Transverse colon (tissue), 4 donors: ENCODE measurements at regions not wholly inside any gene's neighbourhood (a gene's known extent, or its start where the extent isn't known, plus 50 kb on each side); places are given as distances from the start of the nearest gene placed in this dataset.
"Not testable (repeated sequence)": the region's sequence is repeated elsewhere in the genome, so short reads cannot be mapped to it uniquely, and the experiment has no call there.

Experiments used
- DNase-seq: peaks from one replicate; pipeline ENCODE4 v3.0.0-alpha.2; 2019
- H3K27ac ChIP-seq, 4 donors: fragments of 200-600 bp; sonication (generic); 2 replicates each; pipeline ENCODE4 v1.5.1; 2016 to 2018; ENCODE audit warnings: inconsistent platforms in 4 of 4
- H3K27me3 ChIP-seq: fragments of 200-600 bp; sonication (generic); 2 replicates; pipeline ENCODE4 v1.5.1; 2017; ENCODE audit warnings: inconsistent platforms
- H3K36me3 ChIP-seq, 4 donors: fragments of 200-600 bp; sonication (generic); 2 replicates each; pipeline ENCODE4 v1.5.1; 2017 to 2019; ENCODE audit warnings: inconsistent platforms in 4 of 4
- H3K4me1 ChIP-seq, 4 donors: fragments of 200-600 bp; sonication (generic); 2 replicates each; pipeline ENCODE4 v1.5.1; 2017 to 2020; ENCODE audit warnings: inconsistent platforms in 4 of 4
- H3K4me3 ChIP-seq, 4 donors: fragments of 200-600 bp; sonication (generic); 1 replicate in 1 of 4; 2 replicates in 3 of 4; pipeline versions ENCODE4 v1.5.1 to v1.6.1; 2017 to 2019; ENCODE audit warnings: inconsistent platforms in 4 of 4
- H3K9me3 ChIP-seq, 2 donors: fragments of 200-600 bp; sonication (generic); 2 replicates each; pipeline ENCODE4 v1.5.1; 2017 to 2019; ENCODE audit warnings: inconsistent platforms in 2 of 2
- EP300 ChIP-seq: sonication (generic); formaldehyde crosslinking; IDR thresholded peaks from one replicate; pipeline ENCODE4 v1.6.1; 2017; ENCODE audit warnings: antibody characterized with exemption, low read depth
- POLR2A ChIP-seq: fragments of 450-650 bp; IDR thresholded peaks from one replicate; pipeline ENCODE4 v1.6.1; 2016; ENCODE audit warnings: antibody characterized with exemption, mild to moderate bottlenecking, moderate library complexity
- POLR2AphosphoS5 ChIP-seq, 3 donors: sonication (generic); formaldehyde crosslinking; IDR thresholded peaks; one replicate each; pipeline ENCODE4 v1.6.1; 2016; ENCODE audit warnings: antibody characterized with exemption in 3 of 3
- WGBS, 2 donors: methylation state at CpG; one replicate each; pipeline ENCODE4 v1.1.5; 2018; ENCODE audit warnings: low coverage in 1 of 2; 5-methylcytosine and 5-hydroxymethylcytosine counted together
- in situ Hi-C, 4 donors: fragments of 200-750 bp; cut with MboI; loops; one replicate each; pipeline versions ENCODE4 v1.15.0 to v1.15.1; 2017; ENCODE audit warnings: low sequenced_read_pairs in 3 of 4, low pct_ligation_motif_present in 1 of 4, low pct_unique_long_range_greater_than_20kb in 1 of 4
- intact Hi-C: fragments of 100-400 bp; cut with DNase I; formaldehyde crosslinking; loops from one replicate; pipeline ENCODE4 v1.15.1; 2023; ENCODE audit warnings: low total_unique reads
- TF ChIP-seq, protein P1 (sequence below), 5 experiments: fragments of 200-600 bp in 3 of 5; fragments of 450-650 bp in 2 of 5; sonication (generic) in 3 of 5; IDR thresholded peaks; 1 replicate in 2 of 5; 2 replicates in 3 of 5; pipeline ENCODE4 v1.5.1; 2016 to 2017; ENCODE audit warnings: antibody characterized with exemption in 5 of 5, inconsistent platforms in 3 of 5, mild to moderate bottlenecking in 2 of 5, moderate library complexity in 1 of 5

DNA sequence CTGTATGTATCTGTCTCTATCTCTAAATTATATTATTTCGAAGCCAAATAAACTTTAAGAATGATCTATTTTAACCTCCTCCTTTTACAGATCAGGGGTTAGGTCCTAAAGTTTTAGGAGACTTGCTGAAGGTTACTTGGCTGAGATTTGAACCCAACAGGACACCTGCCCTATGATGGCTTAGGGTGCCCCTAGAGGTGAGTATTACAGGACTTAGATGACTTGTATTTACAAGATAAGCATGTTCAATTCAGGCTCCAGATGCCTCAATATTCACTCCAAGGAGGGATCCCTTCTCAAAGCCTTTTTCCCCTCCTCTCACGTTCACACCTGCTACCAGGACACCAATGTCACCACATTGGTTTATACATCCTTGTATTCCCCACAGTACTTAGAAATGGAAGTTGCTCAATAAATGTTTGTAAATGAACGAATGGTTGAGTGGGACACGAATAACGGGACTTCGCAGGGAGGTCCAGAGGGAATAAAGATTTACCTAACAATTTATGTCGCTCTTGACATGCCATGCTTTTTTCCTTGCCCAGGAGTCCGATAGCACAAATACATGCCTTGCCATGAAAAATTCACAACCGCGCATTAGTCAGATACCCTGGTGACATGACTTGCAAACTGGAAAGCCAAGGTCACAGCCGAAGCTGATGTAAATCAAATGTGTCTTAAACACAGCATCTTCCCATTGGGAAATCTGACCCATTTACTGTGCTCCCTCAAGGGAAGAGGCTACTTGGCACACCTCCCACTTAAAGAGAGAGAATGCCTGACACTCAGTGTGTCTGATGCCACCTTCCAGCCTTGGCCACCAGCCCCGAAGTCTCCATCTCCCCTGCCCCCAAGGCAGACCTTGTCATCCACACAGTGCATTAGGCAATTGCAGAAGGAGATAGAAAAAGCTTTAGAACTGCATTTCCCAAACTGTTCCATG is 872.2 kb upstream of the AUTS2 start:
- in situ Hi-C loops: no loop called here
- Histone ChIP-seq H3K4me3 (no peak overlapping the region), H3K36me3 (no peaks in the 10 kb centered on the region), H3K4me1 (no peaks in the 10 kb centered on the region), H3K27ac (no peak overlapping the region), H3K9me3 (no peaks in the 10 kb centered on the region), H3K27me3 (no peaks in the 10 kb centered on the region)
- no peak for DNase-seq
- 80 to 91% methylated on average over 1 to 12 of the region's 12 CpGs for WGBS, 2 donors
- intact Hi-C loops: no loop called here
- TF ChIP-seq POLR2AphosphoS5 (IDR thresholded peaks at IDR 0.05): no peak
- TF ChIP-seq POLR2A: no peak
- no peak for TF ChIP-seq EP300
- TF ChIP-seq, protein P1, sequence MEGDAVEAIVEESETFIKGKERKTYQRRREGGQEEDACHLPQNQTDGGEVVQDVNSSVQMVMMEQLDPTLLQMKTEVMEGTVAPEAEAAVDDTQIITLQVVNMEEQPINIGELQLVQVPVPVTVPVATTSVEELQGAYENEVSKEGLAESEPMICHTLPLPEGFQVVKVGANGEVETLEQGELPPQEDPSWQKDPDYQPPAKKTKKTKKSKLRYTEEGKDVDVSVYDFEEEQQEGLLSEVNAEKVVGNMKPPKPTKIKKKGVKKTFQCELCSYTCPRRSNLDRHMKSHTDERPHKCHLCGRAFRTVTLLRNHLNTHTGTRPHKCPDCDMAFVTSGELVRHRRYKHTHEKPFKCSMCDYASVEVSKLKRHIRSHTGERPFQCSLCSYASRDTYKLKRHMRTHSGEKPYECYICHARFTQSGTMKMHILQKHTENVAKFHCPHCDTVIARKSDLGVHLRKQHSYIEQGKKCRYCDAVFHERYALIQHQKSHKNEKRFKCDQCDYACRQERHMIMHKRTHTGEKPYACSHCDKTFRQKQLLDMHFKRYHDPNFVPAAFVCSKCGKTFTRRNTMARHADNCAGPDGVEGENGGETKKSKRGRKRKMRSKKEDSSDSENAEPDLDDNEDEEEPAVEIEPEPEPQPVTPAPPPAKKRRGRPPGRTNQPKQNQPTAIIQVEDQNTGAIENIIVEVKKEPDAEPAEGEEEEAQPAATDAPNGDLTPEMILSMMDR (IDR thresholded peaks at IDR 0.05): no peak

DNA sequence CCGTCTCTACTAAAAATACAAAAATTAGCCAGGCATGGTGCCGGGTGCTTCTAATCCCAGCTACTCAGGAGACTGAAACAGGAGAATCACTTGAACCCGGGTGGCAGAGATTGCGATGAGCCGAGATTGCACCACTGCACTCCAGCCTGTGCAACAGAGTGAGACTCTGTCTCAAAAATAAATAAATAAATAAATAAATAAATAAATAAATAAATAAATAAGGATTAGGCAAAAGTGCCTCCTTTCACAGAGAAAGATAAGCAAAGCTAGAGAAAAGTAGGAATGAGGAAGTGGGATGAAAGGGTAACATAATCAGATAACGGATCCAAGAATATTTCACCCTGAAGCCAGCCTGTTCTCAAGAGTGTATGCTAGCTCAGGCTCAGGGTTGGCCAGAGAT is 869.6 kb upstream of the AUTS2 start:
- H3K4me3 ChIP-seq, H3K27me3 ChIP-seq, H3K36me3 ChIP-seq, H3K9me3 ChIP-seq, DNase-seq, H3K4me1 ChIP-seq, in situ Hi-C loops, H3K27ac ChIP-seq, intact Hi-C loops: not testable (repeated sequence)
- 77 to 90% methylated on average over 4 to 6 of the region's 6 CpGs for WGBS, 2 donors

DNA sequence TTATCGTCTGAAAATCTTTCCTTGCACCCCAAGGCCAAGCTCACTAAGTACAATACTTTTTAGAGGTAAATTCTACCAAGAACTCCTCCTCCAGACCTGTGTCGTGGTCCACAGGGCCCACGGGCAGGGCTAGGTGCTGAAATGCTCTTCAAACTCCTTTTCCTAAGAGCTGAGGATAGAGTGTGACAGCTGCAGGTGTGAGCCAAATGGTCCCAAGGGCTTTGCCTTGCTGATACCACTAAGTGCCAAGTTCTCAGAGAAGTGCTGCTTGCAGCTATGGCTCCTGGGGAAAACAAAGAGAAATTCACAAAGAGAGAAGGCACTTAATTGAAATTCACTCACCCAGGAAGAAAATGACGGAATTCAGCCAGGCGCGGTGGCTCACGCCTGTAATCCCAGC is 868.9 kb upstream of the AUTS2 start:
- WGBS, 2 donors: 80 to 100% methylated on average over 1 to 7 of the region's 7 CpGs

DNA sequence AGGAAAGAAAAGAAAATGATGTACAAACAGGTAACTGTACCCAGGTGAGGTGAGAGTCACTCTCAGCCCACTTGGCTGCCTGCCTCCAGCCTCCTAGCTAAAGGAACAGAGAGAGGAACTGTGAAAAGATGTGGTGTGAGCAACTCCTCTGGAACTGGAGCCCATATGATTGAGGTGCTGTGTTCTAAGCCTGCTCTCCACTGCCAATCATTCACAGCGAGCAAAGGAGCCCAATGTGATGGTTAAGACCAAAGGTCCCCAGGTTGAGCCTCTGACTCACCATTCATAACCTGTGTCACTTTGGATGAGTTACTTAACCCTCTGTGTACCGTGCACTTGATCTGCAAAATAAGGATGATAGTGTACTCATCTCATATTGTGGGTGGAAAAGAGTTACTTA is 868.1 kb upstream of the AUTS2 start:
- TF ChIP-seq POLR2A: no peak
- no peak for TF ChIP-seq POLR2AphosphoS5 (IDR thresholded peaks at IDR 0.05)
- TF ChIP-seq, protein P1 (IDR thresholded peaks at IDR 0.05): no peak
- TF ChIP-seq EP300: no peak

More for the DNA sequence above, 868.9 kb upstream of the AUTS2 start:
- in situ Hi-C loops: no loop called here
- H3K4me3 ChIP-seq: no peak overlapping the region
- no peak for DNase-seq
- H3K9me3 ChIP-seq: no peaks in the 10 kb centered on the region
- TF ChIP-seq POLR2AphosphoS5 (IDR thresholded peaks at IDR 0.05): no peak
- no peaks in the 10 kb centered on the region for H3K36me3 ChIP-seq
- H3K27me3 ChIP-seq: no peaks in the 10 kb centered on the region
- no peaks in the 10 kb centered on the region for H3K4me1 ChIP-seq
- intact Hi-C loops: no loop called here
- no peak overlapping the region for H3K27ac ChIP-seq

DNA sequence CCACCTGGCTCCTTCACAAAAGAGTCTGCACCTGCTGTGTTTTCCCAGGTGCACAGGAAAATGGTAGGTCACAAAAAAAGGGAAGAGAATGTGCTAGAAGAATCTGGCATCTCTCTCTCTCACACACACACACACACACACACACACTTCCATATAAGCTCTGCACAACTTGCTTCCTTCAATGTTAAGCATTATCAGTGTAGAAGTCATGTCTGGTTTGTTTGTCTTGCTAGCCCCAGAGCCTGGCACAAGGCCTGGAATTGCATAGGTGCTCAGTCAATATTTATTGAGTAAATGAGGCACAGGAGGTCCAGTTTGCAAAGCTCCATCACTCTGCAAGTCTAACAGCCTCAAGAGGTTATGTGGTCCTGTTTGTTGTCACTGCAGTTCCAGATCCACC is 867.3 kb upstream of the AUTS2 start:
- in situ Hi-C loops: no loop called here
- Histone ChIP-seq H3K4me1 (no peaks in the 10 kb centered on the region), H3K9me3 (no peaks in the 10 kb centered on the region), H3K27me3 (no peaks in the 10 kb centered on the region), H3K4me3 (no peak overlapping the region), H3K36me3 (no peaks in the 10 kb centered on the region), H3K27ac (no peak overlapping the region)
- no peak for DNase-seq
- intact Hi-C loops: no loop called here
- TF ChIP-seq EP300 (no peak), POLR2AphosphoS5 (IDR thresholded peaks at IDR 0.05) (no peak), POLR2A (no peak)
- TF ChIP-seq, protein P1 (IDR thresholded peaks at IDR 0.05): no peak

More for the DNA sequence above, 868.1 kb upstream of the AUTS2 start:
- WGBS, 2 donors: 63% methylated on average over 2 of the region's 2 CpGs; no CpG with 5 or more reads in 1 of the 2 donors
- H3K27ac ChIP-seq: no peak overlapping the region
- H3K9me3 ChIP-seq: no peaks in the 10 kb centered on the region
- no peaks in the 10 kb centered on the region for H3K27me3 ChIP-seq
- intact Hi-C loops: no loop called here
- no peak for DNase-seq
- H3K36me3 ChIP-seq: no peaks in the 10 kb centered on the region
- H3K4me3 ChIP-seq: no peak overlapping the region
- no peaks in the 10 kb centered on the region for H3K4me1 ChIP-seq
- in situ Hi-C loops: no loop called here
